ENCODE measurements at regions not wholly inside any gene's neighbourhood (a gene's known extent, or its start where the extent isn't known, plus 50 kb on each side); places are given as distances from the start of the nearest gene placed in this dataset.

DNA sequence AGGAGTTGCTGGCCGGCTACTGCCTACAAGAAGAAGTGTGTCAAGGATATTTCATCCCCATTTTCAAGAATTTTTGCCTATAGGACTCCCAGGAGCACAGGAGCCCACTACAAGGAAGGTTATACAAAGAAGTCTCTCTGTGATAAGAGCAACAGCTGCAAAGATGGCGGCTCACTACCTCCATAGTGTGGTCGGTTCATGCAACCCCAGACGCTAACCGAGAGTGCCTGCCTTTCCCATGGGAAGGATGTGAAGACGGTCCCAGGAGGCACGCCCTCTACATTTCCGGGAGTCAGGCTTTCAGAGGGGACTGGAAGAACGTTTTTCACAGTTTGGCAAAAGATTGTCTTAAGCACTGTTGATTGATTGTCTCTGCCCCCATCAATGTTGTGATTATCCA is 816.3 kb downstream of the QKI start:
- no peaks in the 10 kb centered on the region for H3K27me3 ChIP-seq (ENCODE audit: control insufficient read depth in 2 of 2, insufficient read depth in 2 of 2, low read length in 2 of 2)
- POLR2A ChIA-PET = no interaction called here
- Mint-ChIP-seq H3K27ac (no peak overlapping the region), H3K27me3 (no peaks in the 10 kb centered on the region), H3K4me3 (no peak overlapping the region), H3K4me1 (no peaks in the 10 kb centered on the region), H3K36me3 (no peaks in the 10 kb centered on the region), H3K9me3 (peaks cover 0 to 8% (median 0%) of the 10 kb centered on the region in 11 donors)
- no peaks in the 10 kb centered on the region for H3K9me3 ChIP-seq (ENCODE audit: control insufficient read depth in 2 of 3, low read length in 3 of 3)
- ATAC-seq (no peak), DNase-seq (no peak)
- H3K4me3 ChIP-seq (ENCODE audit: low read length) = no peak overlapping the region
- no peaks in the 10 kb centered on the region for H3K36me3 ChIP-seq (ENCODE audit: control insufficient read depth in 2 of 3, insufficient read depth in 3 of 3, low read length in 3 of 3)
- no peaks in the 10 kb centered on the region for H3K4me1 ChIP-seq (ENCODE audit: control insufficient read depth in 2 of 2, insufficient read depth in 2 of 2, low read length in 2 of 2)
- CTCF ChIA-PET = no interaction called here
- H3K27ac ChIP-seq (ENCODE audit: low read depth, low read length) = no peak overlapping the region
- intact Hi-C loops (cut with micrococcal nuclease) = no loop called here

GRCh38 chr6:164230259-164230658 is 815.7 kb downstream of the QKI start:
- H3K36me3 Mint-ChIP-seq = no peaks in the 10 kb centered on the region
- no peak for DNase-seq
- POLR2A ChIA-PET = no interaction called here

DNA sequence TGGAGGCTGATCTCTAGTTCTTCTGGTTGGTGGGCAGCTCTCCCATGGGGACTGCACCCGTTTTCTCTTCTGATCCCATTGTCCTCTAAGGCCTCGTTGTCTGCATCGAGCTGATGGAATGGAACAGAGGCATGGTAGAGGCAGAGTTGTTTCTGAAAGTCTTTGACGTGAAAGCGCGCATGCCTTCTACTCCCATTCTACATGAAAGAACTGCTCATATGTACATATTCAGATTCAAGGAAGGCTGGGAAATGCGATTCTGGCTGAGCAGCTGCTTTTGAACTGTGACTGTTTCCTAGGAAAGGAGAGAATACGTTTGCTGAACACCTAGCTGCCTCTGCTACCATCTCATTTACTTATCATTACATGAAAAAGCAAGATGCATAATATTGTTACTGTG is 815.2 kb downstream of the QKI start:
- H3K4me1 ChIP-seq (ENCODE audit: control insufficient read depth in 2 of 2, insufficient read depth in 2 of 2, low read length in 2 of 2) = no peaks in the 10 kb centered on the region
- H3K27ac ChIP-seq (ENCODE audit: low read depth, low read length) = no peak overlapping the region
- CTCF ChIA-PET = no interaction called here
- Mint-ChIP-seq H3K4me1 (no peaks in the 10 kb centered on the region), H3K27me3 (no peaks in the 10 kb centered on the region), H3K27ac (no peak overlapping the region), H3K9me3 (peaks cover 0 to 8% (median 0%) of the 10 kb centered on the region in 11 donors), H3K36me3 (no peaks in the 10 kb centered on the region), H3K4me3 (no peak overlapping the region)
- H3K9me3 ChIP-seq (ENCODE audit: control insufficient read depth in 2 of 3, low read length in 3 of 3) = no peaks in the 10 kb centered on the region
- H3K4me3 ChIP-seq (ENCODE audit: low read length) = no peak overlapping the region
- POLR2A ChIA-PET = no interaction called here
- H3K27me3 ChIP-seq (ENCODE audit: control insufficient read depth in 2 of 2, insufficient read depth in 2 of 2, low read length in 2 of 2) = no peaks in the 10 kb centered on the region
- intact Hi-C loops (cut with micrococcal nuclease) = no loop called here
- ATAC-seq (no peak), DNase-seq (no peak)
- H3K36me3 ChIP-seq (ENCODE audit: control insufficient read depth in 2 of 3, insufficient read depth in 3 of 3, low read length in 3 of 3) = no peaks in the 10 kb centered on the region

More at GRCh38 chr6:164230259-164230658, 815.7 kb downstream of the QKI start:
- no peaks in the 10 kb centered on the region for H3K27me3 ChIP-seq (ENCODE audit: control insufficient read depth in 2 of 2, insufficient read depth in 2 of 2, low read length in 2 of 2)
- H3K27ac ChIP-seq (ENCODE audit: low read depth, low read length) = no peak overlapping the region
- CTCF ChIA-PET = no interaction called here
- Mint-ChIP-seq H3K9me3 (peaks cover 0 to 8% (median 0%) of the 10 kb centered on the region in 11 donors), H3K27me3 (no peaks in the 10 kb centered on the region), H3K27ac (no peak overlapping the region), H3K4me3 (no peak overlapping the region), H3K4me1 (no peaks in the 10 kb centered on the region)
- no peaks in the 10 kb centered on the region for H3K9me3 ChIP-seq (ENCODE audit: control insufficient read depth in 2 of 3, low read length in 3 of 3)
- H3K36me3 ChIP-seq (ENCODE audit: control insufficient read depth in 2 of 3, insufficient read depth in 3 of 3, low read length in 3 of 3) = no peaks in the 10 kb centered on the region
- H3K4me3 ChIP-seq (ENCODE audit: low read length) = no peak overlapping the region
- H3K4me1 ChIP-seq (ENCODE audit: control insufficient read depth in 2 of 2, insufficient read depth in 2 of 2, low read length in 2 of 2) = no peaks in the 10 kb centered on the region
- intact Hi-C loops (cut with micrococcal nuclease) = no loop called here
- no peak for ATAC-seq

DNA sequence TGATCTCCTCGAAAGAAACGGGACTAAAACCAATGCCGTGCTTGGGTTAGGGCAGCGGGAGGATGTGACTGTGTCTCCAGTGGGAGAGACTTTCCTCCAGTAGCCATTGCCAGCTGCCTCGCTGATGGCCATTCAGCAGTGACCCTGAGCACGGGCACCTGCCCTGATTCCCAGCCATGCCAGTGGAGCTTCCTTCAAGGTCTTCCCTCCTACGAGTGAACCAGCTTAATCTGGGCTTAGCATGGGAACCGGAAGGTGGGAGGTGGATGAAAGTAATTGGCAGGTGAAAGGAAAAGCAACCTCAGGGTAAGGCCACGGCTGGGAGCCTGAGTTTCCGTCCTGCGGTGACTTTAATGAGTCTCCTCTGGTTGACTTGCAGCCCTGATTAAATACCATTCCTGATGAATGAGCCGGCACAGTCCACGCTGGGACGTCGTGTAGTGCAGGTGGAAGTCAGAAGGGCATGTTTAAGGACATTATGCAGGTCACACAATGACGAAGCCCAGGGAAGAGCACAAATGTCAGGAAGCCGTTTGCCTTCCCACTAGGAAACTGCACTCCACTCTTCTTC is 813.5 kb downstream of the QKI start:
- Histone ChIP-seq H3K27me3 (ENCODE audit: control insufficient read depth in 2 of 2, insufficient read depth in 2 of 2, low read length in 2 of 2) (no peaks in the 10 kb centered on the region), H3K27ac (ENCODE audit: low read depth, low read length) (no peak overlapping the region), H3K4me1 (ENCODE audit: control insufficient read depth in 2 of 2, insufficient read depth in 2 of 2, low read length in 2 of 2) (no peaks in the 10 kb centered on the region), H3K4me3 (ENCODE audit: low read length) (no peak overlapping the region), H3K9me3 (ENCODE audit: control insufficient read depth in 2 of 3, low read length in 3 of 3) (no peaks in the 10 kb centered on the region), H3K36me3 (ENCODE audit: control insufficient read depth in 2 of 3, insufficient read depth in 3 of 3, low read length in 3 of 3) (no peaks in the 10 kb centered on the region)
- ATAC-seq (no peak), DNase-seq (no peak)
- no peaks in the 10 kb centered on the region for H3K36me3 Mint-ChIP-seq
- no peak overlapping the region for H3K4me3 Mint-ChIP-seq
- H3K27me3 Mint-ChIP-seq = no peaks in the 10 kb centered on the region
- CTCF ChIA-PET = no interaction called here
- H3K4me1 Mint-ChIP-seq = no peaks in the 10 kb centered on the region
- intact Hi-C loops (cut with micrococcal nuclease) = no loop called here
- POLR2A ChIA-PET = no interaction called here
- peaks cover 0 to 8% (median 0%) of the 10 kb centered on the region in 11 donors for H3K9me3 Mint-ChIP-seq
- H3K27ac Mint-ChIP-seq = no peak overlapping the region

DNA sequence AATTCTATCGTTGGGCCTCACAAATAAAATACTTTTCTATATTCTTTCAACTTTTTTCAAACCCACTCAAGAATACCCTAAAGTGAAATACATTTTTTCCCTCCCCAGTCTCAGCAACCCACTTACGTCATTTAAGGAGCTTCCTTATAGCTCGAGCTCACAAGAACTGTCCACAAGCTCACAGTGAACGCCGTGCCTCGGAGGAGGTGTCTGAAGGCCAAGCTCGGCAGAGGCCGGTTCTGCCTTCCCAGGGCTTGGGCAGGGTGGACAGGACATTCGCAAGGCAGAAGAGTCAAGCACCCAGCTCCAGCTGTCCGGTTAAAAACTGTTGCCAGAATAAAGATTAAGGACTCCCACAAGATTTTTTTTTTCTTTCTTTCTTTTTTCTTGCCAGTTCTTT is 802.3 kb downstream of the QKI start:
- H3K27me3 ChIP-seq (ENCODE audit: control insufficient read depth in 2 of 2, insufficient read depth in 2 of 2, low read length in 2 of 2) = no peaks in the 10 kb centered on the region
- Mint-ChIP-seq H3K36me3 (no peaks in the 10 kb centered on the region), H3K27me3 (peaks cover 0 to 6% (median 0%) of the 10 kb centered on the region in 5 donors), H3K9me3 (peaks cover 0 to 10% (median 0%) of the 10 kb centered on the region in 11 donors), H3K27ac (no peak overlapping the region), H3K4me1 (no peaks in the 10 kb centered on the region), H3K4me3 (no peak overlapping the region)
- no peaks in the 10 kb centered on the region for H3K9me3 ChIP-seq (ENCODE audit: control insufficient read depth in 2 of 3, low read length in 3 of 3)
- CTCF ChIA-PET = no interaction called here
- no peak overlapping the region for H3K27ac ChIP-seq (ENCODE audit: low read depth, low read length)
- DNase-seq (no peak), ATAC-seq (no peak)
- H3K36me3 ChIP-seq (ENCODE audit: control insufficient read depth in 2 of 3, insufficient read depth in 3 of 3, low read length in 3 of 3) = no peaks in the 10 kb centered on the region
- H3K4me1 ChIP-seq (ENCODE audit: control insufficient read depth in 2 of 2, insufficient read depth in 2 of 2, low read length in 2 of 2) = no peaks in the 10 kb centered on the region
- intact Hi-C loops (cut with micrococcal nuclease) = no loop called here
- no peak overlapping the region for H3K4me3 ChIP-seq (ENCODE audit: low read length)
- POLR2A ChIA-PET = no interaction called here

DNA sequence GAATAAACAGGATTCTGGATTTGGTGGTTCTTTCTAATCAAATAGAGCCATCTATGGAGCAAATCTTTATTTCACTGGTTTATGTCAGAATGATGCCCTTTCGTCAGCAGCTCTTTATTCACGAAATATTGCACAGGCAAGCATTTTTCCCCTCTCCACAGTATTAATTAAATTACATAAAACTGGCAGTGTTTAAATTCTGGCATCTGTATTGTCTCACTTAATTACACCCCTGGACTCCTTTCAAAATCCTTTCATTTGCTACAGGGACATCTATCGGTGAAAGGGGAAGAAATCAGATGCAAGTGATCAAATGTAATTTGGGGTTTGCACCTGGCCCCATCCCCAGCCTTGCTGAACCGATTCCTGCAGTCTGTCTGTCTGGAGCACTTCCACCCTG is 801.9 kb downstream of the QKI start:
- Mint-ChIP-seq H3K9me3 (peaks cover 0 to 12% (median 0%) of the 10 kb centered on the region in 11 donors), H3K27me3 (peaks cover 0 to 6% (median 0%) of the 10 kb centered on the region in 5 donors), H3K36me3 (no peaks in the 10 kb centered on the region), H3K27ac (no peak overlapping the region), H3K4me1 (no peaks in the 10 kb centered on the region), H3K4me3 (no peak overlapping the region)
- intact Hi-C loops (cut with micrococcal nuclease) = no loop called here
- Histone ChIP-seq H3K27me3 (ENCODE audit: control insufficient read depth in 2 of 2, insufficient read depth in 2 of 2, low read length in 2 of 2) (no peaks in the 10 kb centered on the region), H3K36me3 (ENCODE audit: control insufficient read depth in 2 of 3, insufficient read depth in 3 of 3, low read length in 3 of 3) (no peaks in the 10 kb centered on the region), H3K4me3 (ENCODE audit: low read length) (no peak overlapping the region), H3K9me3 (ENCODE audit: control insufficient read depth in 2 of 3, low read length in 3 of 3) (no peaks in the 10 kb centered on the region), H3K4me1 (ENCODE audit: control insufficient read depth in 2 of 2, insufficient read depth in 2 of 2, low read length in 2 of 2) (no peaks in the 10 kb centered on the region), H3K27ac (ENCODE audit: low read depth, low read length) (no peak overlapping the region)
- DNase-seq (no peak), ATAC-seq (no peak)
- CTCF ChIA-PET = no interaction called here
- POLR2A ChIA-PET = no interaction called here

DNA sequence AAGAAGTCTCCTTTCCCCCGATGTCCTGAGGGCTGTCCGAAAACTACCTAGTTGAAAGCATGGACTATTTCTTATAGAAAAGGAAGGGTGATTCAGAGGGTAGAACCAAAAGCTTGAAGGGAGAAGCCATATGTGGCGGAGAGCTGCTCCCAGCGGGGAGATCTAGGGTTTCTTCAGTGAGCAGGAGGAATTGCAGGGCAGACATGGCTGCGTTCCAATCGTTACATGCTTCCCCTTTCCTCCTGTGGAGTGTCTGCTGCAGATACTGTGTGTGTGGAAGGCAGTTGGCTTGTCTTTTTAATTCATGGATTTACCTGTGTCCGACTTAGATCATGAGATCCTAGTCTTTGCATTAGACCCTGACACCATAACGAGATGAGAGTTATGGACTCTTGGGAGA is 799.5 kb downstream of the QKI start:
- H3K27ac Mint-ChIP-seq = no peak overlapping the region
- no peaks in the 10 kb centered on the region for H3K4me1 Mint-ChIP-seq
- H3K36me3 ChIP-seq (ENCODE audit: control insufficient read depth in 2 of 3, insufficient read depth in 3 of 3, low read length in 3 of 3) = no peaks in the 10 kb centered on the region
- CTCF ChIA-PET = no interaction called here
- H3K27ac ChIP-seq (ENCODE audit: low read depth, low read length) = no peak overlapping the region
- H3K9me3 ChIP-seq (ENCODE audit: control insufficient read depth in 2 of 3, low read length in 3 of 3) = no peaks in the 10 kb centered on the region
- peaks cover 0 to 8% (median 0%) of the 10 kb centered on the region in 5 donors for H3K27me3 Mint-ChIP-seq
- ATAC-seq (no peak), DNase-seq (no peak)
- no peak overlapping the region for H3K4me3 ChIP-seq (ENCODE audit: low read length)
- no peaks in the 10 kb centered on the region for H3K27me3 ChIP-seq (ENCODE audit: control insufficient read depth in 2 of 2, insufficient read depth in 2 of 2, low read length in 2 of 2)
- peaks cover 0 to 13% (median 0%) of the 10 kb centered on the region in 11 donors for H3K9me3 Mint-ChIP-seq
- H3K4me3 Mint-ChIP-seq = no peak overlapping the region
- POLR2A ChIA-PET = no interaction called here
- intact Hi-C loops (cut with micrococcal nuclease) = no loop called here
- no peaks in the 10 kb centered on the region for H3K36me3 Mint-ChIP-seq
- H3K4me1 ChIP-seq (ENCODE audit: control insufficient read depth in 2 of 2, insufficient read depth in 2 of 2, low read length in 2 of 2) = no peaks in the 10 kb centered on the region
